ENCODE measurements at regions not wholly inside any gene's neighbourhood (a gene's known extent, or its start where the extent isn't known, plus 50 kb on each side); places are given as distances from the start of the nearest gene placed in this dataset.

DNA sequence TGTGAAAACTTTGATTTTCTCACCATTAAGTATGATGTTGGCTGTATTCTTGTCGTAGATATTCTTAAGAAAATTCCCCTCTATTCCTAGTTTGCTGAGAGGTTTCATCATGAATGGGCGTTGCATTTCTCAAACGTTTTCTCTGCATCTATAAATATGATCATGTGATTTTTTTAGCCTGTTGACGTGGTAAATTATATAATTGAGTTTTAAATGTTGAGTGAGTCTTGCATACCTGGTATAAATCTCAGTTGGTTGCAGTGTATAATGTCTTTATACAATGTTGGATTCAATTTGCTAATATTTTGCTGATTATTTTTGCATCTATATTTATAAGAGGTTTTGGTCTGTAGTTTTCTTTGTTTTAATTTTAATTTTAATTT lies 405.9 kb upstream of the MIS18BP1 start:
- no peaks in the 10 kb centered on the region for H3K36me3 Mint-ChIP-seq (ENCODE audit: low read depth, unreplicated experiment)

DNA sequence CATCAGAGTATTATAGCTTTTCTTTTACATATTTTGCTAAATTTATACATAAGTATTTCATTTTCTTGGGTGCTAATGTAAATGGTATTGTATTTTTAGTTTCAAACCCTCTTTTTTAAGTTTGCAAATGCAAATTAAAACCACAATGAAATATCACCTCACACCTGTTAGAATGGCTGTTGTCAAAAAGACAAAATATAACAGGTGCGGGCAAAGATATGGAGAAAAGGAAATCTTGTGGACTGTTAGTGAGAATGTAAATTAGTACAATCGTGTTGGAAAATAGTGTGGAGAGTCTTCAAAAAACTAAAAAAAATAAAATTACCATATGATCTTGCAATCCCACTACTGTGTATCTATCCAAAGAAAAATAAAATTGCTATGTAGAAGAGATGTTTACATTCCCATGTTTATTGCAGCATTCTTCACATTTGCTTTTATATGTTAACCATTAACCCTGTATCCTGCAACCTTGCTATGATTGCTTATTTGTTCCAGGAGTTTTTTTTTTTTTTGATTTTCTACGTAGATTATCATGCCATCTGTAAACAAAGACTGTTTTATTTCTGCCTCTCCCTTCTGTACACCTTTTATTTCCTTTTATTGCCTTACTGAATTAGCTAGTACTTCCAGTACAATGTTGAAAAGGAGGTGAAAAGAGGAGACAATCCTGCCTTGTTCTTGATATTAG lies 405.4 kb upstream of the MIS18BP1 start:
- Mint-ChIP-seq H3K27ac (ENCODE audit: unreplicated experiment) (no peak overlapping the region), H3K4me3 (ENCODE audit: unreplicated experiment) (no peak overlapping the region), H3K4me1 (ENCODE audit: unreplicated experiment) (no peaks in the 10 kb centered on the region), H3K9me3 (ENCODE audit: unreplicated experiment) (no peaks in the 10 kb centered on the region), H3K36me3 (ENCODE audit: low read depth, unreplicated experiment) (no peaks in the 10 kb centered on the region), H3K27me3 (ENCODE audit: unreplicated experiment) (no peaks in the 10 kb centered on the region)
- no peak for DNase-seq (ENCODE audit: low spot score)
- TF ChIP-seq, protein P1, sequence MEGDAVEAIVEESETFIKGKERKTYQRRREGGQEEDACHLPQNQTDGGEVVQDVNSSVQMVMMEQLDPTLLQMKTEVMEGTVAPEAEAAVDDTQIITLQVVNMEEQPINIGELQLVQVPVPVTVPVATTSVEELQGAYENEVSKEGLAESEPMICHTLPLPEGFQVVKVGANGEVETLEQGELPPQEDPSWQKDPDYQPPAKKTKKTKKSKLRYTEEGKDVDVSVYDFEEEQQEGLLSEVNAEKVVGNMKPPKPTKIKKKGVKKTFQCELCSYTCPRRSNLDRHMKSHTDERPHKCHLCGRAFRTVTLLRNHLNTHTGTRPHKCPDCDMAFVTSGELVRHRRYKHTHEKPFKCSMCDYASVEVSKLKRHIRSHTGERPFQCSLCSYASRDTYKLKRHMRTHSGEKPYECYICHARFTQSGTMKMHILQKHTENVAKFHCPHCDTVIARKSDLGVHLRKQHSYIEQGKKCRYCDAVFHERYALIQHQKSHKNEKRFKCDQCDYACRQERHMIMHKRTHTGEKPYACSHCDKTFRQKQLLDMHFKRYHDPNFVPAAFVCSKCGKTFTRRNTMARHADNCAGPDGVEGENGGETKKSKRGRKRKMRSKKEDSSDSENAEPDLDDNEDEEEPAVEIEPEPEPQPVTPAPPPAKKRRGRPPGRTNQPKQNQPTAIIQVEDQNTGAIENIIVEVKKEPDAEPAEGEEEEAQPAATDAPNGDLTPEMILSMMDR (IDR thresholded peaks at IDR 0.05; ENCODE audit: unreplicated experiment) = no peak

More for the DNA sequence above, 405.9 kb upstream of the MIS18BP1 start:
- H3K4me3 Mint-ChIP-seq (ENCODE audit: unreplicated experiment) = no peak overlapping the region
- no peak overlapping the region for H3K27ac Mint-ChIP-seq (ENCODE audit: unreplicated experiment)
- TF ChIP-seq, protein P1 (IDR thresholded peaks at IDR 0.05; ENCODE audit: unreplicated experiment) = no peak
- H3K9me3 Mint-ChIP-seq (ENCODE audit: unreplicated experiment) = no peaks in the 10 kb centered on the region
- no peaks in the 10 kb centered on the region for H3K4me1 Mint-ChIP-seq (ENCODE audit: unreplicated experiment)
- DNase-seq (ENCODE audit: low spot score) = no peak
- H3K27me3 Mint-ChIP-seq (ENCODE audit: unreplicated experiment) = no peaks in the 10 kb centered on the region

DNA sequence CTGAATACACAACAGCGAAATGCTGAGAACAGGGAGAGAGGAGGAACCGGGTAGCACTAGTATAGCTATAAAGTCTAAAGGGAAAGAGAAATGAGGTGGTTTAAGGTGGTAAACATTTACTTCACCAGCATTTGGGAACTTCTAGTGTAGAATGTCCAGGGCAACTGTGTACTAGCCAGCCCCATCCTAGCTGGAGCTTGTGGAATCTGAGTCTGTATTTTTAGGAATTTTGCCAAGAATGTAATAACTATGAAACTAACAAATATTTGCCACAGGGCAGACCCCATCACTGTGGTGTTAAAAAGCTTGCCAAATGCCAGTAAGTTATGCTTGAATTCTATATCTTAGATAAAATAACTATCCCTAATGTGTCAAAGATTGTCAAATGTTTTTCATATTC lies 398.9 kb upstream of the MIS18BP1 start:
- no peaks in the 10 kb centered on the region for H3K4me1 Mint-ChIP-seq (ENCODE audit: unreplicated experiment)
- H3K9me3 Mint-ChIP-seq (ENCODE audit: unreplicated experiment) = no peaks in the 10 kb centered on the region
- DNase-seq (ENCODE audit: low spot score) = no peak
- H3K27ac Mint-ChIP-seq (ENCODE audit: unreplicated experiment) = no peak overlapping the region
- H3K27me3 Mint-ChIP-seq (ENCODE audit: unreplicated experiment) = no peaks in the 10 kb centered on the region
- TF ChIP-seq, protein P1 (IDR thresholded peaks at IDR 0.05; ENCODE audit: unreplicated experiment) = no peak
- H3K4me3 Mint-ChIP-seq (ENCODE audit: unreplicated experiment) = no peak overlapping the region
- H3K36me3 Mint-ChIP-seq (ENCODE audit: low read depth, unreplicated experiment) = no peaks in the 10 kb centered on the region

DNA sequence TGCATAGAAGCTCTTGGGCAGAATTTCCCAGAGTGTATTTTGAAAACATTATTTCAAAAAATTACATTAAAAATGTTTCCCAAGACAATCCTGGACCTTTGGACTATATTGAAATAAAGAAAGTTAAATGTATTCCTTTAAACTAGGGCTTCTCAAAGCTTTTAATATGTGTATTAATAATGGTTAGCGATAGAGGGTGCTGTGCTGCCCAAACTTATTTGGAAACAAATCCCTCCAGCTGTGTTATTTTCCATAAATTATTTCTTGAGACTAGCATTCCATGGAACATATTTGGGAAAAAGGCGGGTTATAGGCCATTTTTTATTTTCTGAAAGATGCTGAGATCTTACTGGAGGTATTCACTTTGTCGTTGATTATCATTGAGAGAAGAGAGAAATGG lies 397.8 kb upstream of the MIS18BP1 start:
- H3K27me3 Mint-ChIP-seq (ENCODE audit: unreplicated experiment) = no peaks in the 10 kb centered on the region
- no peak for DNase-seq (ENCODE audit: low spot score)
- H3K4me3 Mint-ChIP-seq (ENCODE audit: unreplicated experiment) = no peak overlapping the region
- H3K4me1 Mint-ChIP-seq (ENCODE audit: unreplicated experiment) = no peaks in the 10 kb centered on the region
- no peak overlapping the region for H3K27ac Mint-ChIP-seq (ENCODE audit: unreplicated experiment)
- no peaks in the 10 kb centered on the region for H3K9me3 Mint-ChIP-seq (ENCODE audit: unreplicated experiment)
- TF ChIP-seq, protein P1 (IDR thresholded peaks at IDR 0.05; ENCODE audit: unreplicated experiment) = no peak
- H3K36me3 Mint-ChIP-seq (ENCODE audit: low read depth, unreplicated experiment) = no peaks in the 10 kb centered on the region

DNA sequence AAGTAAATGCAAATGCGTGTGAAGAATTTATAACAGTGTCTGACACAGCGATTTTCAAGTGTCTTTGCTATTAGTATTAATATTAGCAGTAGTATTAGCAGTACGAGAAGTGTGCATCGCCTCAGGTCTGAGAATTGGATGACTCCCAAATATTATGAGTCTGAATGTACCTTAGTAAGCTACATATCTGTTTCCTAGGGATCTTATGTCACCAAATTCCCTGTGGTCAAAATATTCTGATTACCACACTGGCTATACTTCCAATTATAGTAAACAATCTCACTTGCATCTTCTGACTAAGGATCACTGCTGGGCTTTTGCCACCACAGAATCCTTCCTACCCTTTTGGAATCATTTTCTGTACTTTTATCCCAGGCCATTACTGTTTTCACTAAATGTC lies 396.0 kb upstream of the MIS18BP1 start:
- no peaks in the 10 kb centered on the region for H3K4me1 Mint-ChIP-seq (ENCODE audit: unreplicated experiment)
- H3K27me3 Mint-ChIP-seq (ENCODE audit: unreplicated experiment) = no peaks in the 10 kb centered on the region
- no peak for DNase-seq (ENCODE audit: low spot score)
- H3K27ac Mint-ChIP-seq (ENCODE audit: unreplicated experiment) = no peak overlapping the region
- H3K9me3 Mint-ChIP-seq (ENCODE audit: unreplicated experiment) = no peaks in the 10 kb centered on the region
- TF ChIP-seq, protein P1 (IDR thresholded peaks at IDR 0.05; ENCODE audit: unreplicated experiment) = no peak
- no peaks in the 10 kb centered on the region for H3K36me3 Mint-ChIP-seq (ENCODE audit: low read depth, unreplicated experiment)
- no peak overlapping the region for H3K4me3 Mint-ChIP-seq (ENCODE audit: unreplicated experiment)
